Keratinocyte (primary cell): ENCODE measurements at regions not wholly inside any gene's neighbourhood (a gene's known extent, or its start where the extent isn't known, plus 50 kb on each side); places are given as distances from the start of the nearest gene placed in this dataset.

Source experiments
- DNase-seq: peaks from one replicate; pipeline ENCODE4 v3.0.0-alpha.2; 2011; ENCODE audit warnings: low read depth, missing footprints, low spot score
- FAIRE-seq: peaks from 2 replicates; lab custom pipeline; 2011; peaks lifted over from hg19 to GRCh38; lab: Jason Lieb, UNC
- H2AFZ ChIP-seq: 2 replicates; pipeline ENCODE4 v1.6.0; 2012; ENCODE audit warnings: low read length, control low read depth, inconsistent platforms; ENCODE audit not compliant: control insufficient read depth
- H3K27ac ChIP-seq: 2 replicates; pipeline ENCODE4 v1.5.1; 2011; ENCODE audit warnings: low read length; ENCODE audit not compliant: control insufficient read depth, insufficient read depth
- H3K27me3 ChIP-seq: 3 replicates; pipeline ENCODE4 v1.6.0; 2011; ENCODE audit warnings: low read length; ENCODE audit not compliant: control insufficient read depth, insufficient read depth; ENCODE audit errors: extremely low read depth
- H3K36me3 ChIP-seq, 2 experiments: 2 replicates in 1 of 2; 3 replicates in 1 of 2; pipeline ENCODE4 v1.5.1; 2011; ENCODE audit warnings: low read length in 2 of 2, mild to moderate bottlenecking in 1 of 2; ENCODE audit not compliant: control insufficient read depth in 2 of 2, insufficient read depth in 2 of 2; ENCODE audit errors: extremely low read depth in 1 of 2
- H3K4me1 ChIP-seq: 3 replicates; pipeline ENCODE4 v1.5.1; 2011; ENCODE audit warnings: low read length; ENCODE audit not compliant: control insufficient read depth, insufficient read depth; ENCODE audit errors: extremely low read depth
- H3K4me2 ChIP-seq: 3 replicates; pipeline ENCODE4 v1.6.0; 2011; ENCODE audit warnings: low read depth, low read length; ENCODE audit not compliant: control insufficient read depth, insufficient read depth; ENCODE audit errors: extremely low read depth
- H3K4me3 ChIP-seq, 3 experiments: fragments of 200-600 bp in 1 of 3; sonication (generic) in 1 of 3; 2 replicates in 2 of 3; 3 replicates in 1 of 3; pipeline ENCODE4 v1.5.1; 2011 to 2016; ENCODE audit warnings: low read length in 3 of 3, mild to moderate bottlenecking in 3 of 3, control low read depth in 2 of 3, inconsistent platforms in 1 of 3, low read depth in 1 of 3, mixed read lengths in 1 of 3, mixed run types in 1 of 3, moderate library complexity in 1 of 3; ENCODE audit not compliant: control insufficient read depth in 2 of 3, insufficient read depth in 2 of 3; ENCODE audit errors: extremely low read depth in 1 of 3
- H3K79me2 ChIP-seq: 2 replicates; pipeline ENCODE4 v1.6.0; 2012; ENCODE audit warnings: low read length; ENCODE audit not compliant: control insufficient read depth, insufficient read depth
- H3K9ac ChIP-seq: 3 replicates; pipeline ENCODE4 v1.6.0; 2011; ENCODE audit warnings: low read length; ENCODE audit not compliant: control insufficient read depth, insufficient read depth; ENCODE audit errors: extremely low read depth
- H3K9me1 ChIP-seq: 3 replicates; pipeline ENCODE4 v1.6.0; 2011; ENCODE audit warnings: low read length; ENCODE audit not compliant: control insufficient read depth, insufficient read depth; ENCODE audit errors: extremely low read depth
- H3K9me3 ChIP-seq: 2 replicates; pipeline ENCODE4 v1.5.1; 2012; ENCODE audit warnings: low read depth, low read length; ENCODE audit not compliant: control insufficient read depth
- H4K20me1 ChIP-seq: 3 replicates; pipeline ENCODE4 v1.6.0; 2011; ENCODE audit warnings: low read length; ENCODE audit not compliant: control insufficient read depth, insufficient read depth; ENCODE audit errors: extremely low read depth
- EZH2 ChIP-seq: IDR thresholded peaks from one replicate; pipeline ENCODE4 v1.6.1; 2012; ENCODE audit warnings: inconsistent platforms, mild to moderate bottlenecking, low read length, moderate library complexity
- dilution Hi-C: fragments of 300-500 bp; cut with MboI; formaldehyde crosslinking; loops from one replicate; pipeline ENCODE4 v1.7.0; 2020; ENCODE audit warnings: low sequenced_read_pairs; ENCODE audit not compliant: extremely low pct_ligation_motif_present
- TF ChIP-seq, protein P1 (sequence below), 3 experiments: IDR thresholded peaks in 1 of 3; conservative IDR thresholded peaks in 1 of 3; optimal IDR thresholded peaks in 1 of 3; 2 replicates in 2 of 3; 3 replicates in 1 of 3; pipeline versions ENCODE3 to v1.5.1; 2011; ENCODE audit warnings: low read length in 3 of 3, mild to moderate bottlenecking in 3 of 3, moderate library complexity in 2 of 3, control low read depth in 1 of 3, inconsistent platforms in 1 of 3; ENCODE audit not compliant: insufficient read depth in 2 of 3; ENCODE audit errors: extremely low read depth in 1 of 3

DNA sequence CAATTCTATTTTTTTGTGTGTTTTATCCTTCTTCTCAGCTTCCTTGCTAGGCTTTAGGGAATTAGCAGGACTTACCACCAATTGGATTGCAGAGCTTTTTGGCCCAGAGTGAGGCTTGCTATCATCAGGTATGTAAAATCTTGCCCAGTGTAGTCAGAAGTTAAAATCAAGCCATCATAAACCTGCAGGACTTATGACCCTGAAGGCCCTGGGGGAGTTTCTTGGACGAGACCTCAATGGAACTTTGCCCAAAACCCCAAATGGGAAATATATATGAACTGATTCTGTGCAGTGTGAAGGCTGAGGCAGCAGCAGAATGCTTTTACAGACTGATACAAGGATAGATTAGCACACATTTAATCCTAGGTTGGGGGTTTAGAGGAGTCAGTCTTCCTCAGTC lies 287.0 kb downstream of the SH3GL2 start:
- DNase-seq (no peak), FAIRE-seq (no peak)
- H3K9me3 ChIP-seq, result no peaks in the 10 kb centered on the region
- no peak overlapping the region for H3K27ac ChIP-seq
- no peaks in the 10 kb centered on the region for H3K9me1 ChIP-seq
- H2AFZ ChIP-seq, result no peak overlapping the region
- dilution Hi-C loops, result no loop called here
- no peaks in the 10 kb centered on the region for H3K79me2 ChIP-seq
- H3K36me3 ChIP-seq, result no peaks in the 10 kb centered on the region
- H3K4me3 ChIP-seq, result no peak overlapping the region
- no peaks in the 10 kb centered on the region for H4K20me1 ChIP-seq
- H3K4me1 ChIP-seq, result no peaks in the 10 kb centered on the region
- H3K9ac ChIP-seq, result no peak overlapping the region
- H3K27me3 ChIP-seq, result no peaks in the 10 kb centered on the region
- H3K4me2 ChIP-seq, result no peak overlapping the region
- TF ChIP-seq, protein P1, sequence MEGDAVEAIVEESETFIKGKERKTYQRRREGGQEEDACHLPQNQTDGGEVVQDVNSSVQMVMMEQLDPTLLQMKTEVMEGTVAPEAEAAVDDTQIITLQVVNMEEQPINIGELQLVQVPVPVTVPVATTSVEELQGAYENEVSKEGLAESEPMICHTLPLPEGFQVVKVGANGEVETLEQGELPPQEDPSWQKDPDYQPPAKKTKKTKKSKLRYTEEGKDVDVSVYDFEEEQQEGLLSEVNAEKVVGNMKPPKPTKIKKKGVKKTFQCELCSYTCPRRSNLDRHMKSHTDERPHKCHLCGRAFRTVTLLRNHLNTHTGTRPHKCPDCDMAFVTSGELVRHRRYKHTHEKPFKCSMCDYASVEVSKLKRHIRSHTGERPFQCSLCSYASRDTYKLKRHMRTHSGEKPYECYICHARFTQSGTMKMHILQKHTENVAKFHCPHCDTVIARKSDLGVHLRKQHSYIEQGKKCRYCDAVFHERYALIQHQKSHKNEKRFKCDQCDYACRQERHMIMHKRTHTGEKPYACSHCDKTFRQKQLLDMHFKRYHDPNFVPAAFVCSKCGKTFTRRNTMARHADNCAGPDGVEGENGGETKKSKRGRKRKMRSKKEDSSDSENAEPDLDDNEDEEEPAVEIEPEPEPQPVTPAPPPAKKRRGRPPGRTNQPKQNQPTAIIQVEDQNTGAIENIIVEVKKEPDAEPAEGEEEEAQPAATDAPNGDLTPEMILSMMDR (optimal IDR thresholded peaks at IDR 0.05 in 1 of 3, IDR thresholded peaks at IDR 0.05 in 1 of 3, conservative IDR thresholded peaks at IDR 0.05 in 1 of 3; ENCODE audit: extremely low read depth in 1 of 3, insufficient read depth in 2 of 3, low read length in 3 of 3), result no peak
- no peak for TF ChIP-seq EZH2

DNA sequence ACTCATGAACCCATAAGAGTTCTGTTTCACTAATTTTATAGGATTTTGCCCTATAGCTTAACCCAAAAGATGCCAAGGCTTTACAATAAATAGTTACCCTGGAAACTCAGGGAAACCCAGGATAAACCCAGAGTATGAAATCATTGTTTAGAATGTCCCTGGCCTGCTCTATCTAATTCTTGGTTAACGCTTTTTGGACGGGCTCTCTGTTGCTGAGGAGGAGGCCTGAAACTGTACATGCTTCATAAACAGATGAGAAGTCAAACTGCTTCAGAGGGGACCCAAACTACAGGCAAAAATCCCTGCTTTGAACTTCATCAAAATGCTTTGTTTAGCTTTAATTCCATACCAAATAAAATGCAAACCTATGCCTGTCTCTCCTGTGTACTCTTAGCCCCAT lies 291.9 kb downstream of the SH3GL2 start:
- Histone ChIP-seq H3K4me1 (no peaks in the 10 kb centered on the region), H3K79me2 (no peaks in the 10 kb centered on the region), H3K9ac (no peak overlapping the region), H3K27me3 (no peaks in the 10 kb centered on the region), H3K9me1 (no peaks in the 10 kb centered on the region), H3K4me3 (no peak overlapping the region), H3K4me2 (no peak overlapping the region), H3K9me3 (no peaks in the 10 kb centered on the region), H3K36me3 (no peaks in the 10 kb centered on the region), H3K27ac (no peak overlapping the region), H2AFZ (no peak overlapping the region), H4K20me1 (no peaks in the 10 kb centered on the region)
- dilution Hi-C loops, result no loop called here
- no peak for TF ChIP-seq EZH2
- TF ChIP-seq, protein P1 (optimal IDR thresholded peaks at IDR 0.05 in 1 of 3, IDR thresholded peaks at IDR 0.05 in 1 of 3, conservative IDR thresholded peaks at IDR 0.05 in 1 of 3; ENCODE audit: extremely low read depth in 1 of 3, insufficient read depth in 2 of 3, low read length in 3 of 3), result no peak
- no peak for FAIRE-seq
- DNase-seq, result no peak
